ENCODE measurements at regions not wholly inside any gene's neighbourhood (a gene's known extent, or its start where the extent isn't known, plus 50 kb on each side); places are given as distances from the start of the nearest gene placed in this dataset.

DNA sequence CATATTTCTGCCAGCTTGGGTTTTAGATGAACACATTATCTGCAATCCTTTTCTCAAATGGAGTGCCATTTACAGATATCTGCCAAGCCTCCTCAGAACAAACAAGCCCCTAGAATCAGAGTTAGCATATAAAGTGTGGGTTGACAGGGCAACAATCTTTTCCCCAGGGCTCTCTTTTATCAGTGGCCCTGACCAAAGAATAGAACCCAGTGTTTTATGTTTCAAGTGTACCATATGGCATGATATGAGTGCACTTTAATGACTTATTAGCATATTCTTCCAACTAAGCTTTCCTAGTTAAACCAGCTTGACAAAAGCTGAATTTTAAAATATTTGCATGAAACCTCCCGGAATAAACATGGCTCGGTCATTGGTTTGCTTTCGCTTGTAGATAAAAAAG, 57.3 kb downstream of the EVX1 start:
- ChIA-PET POLR2A (no interaction called here), CTCF (no interaction called here)
- no peak for DNase-seq
- Mint-ChIP-seq H3K4me3 (no peak overlapping the region), H3K27me3 (peaks cover 5% of the 10 kb centered on the region), H3K4me1 (no peaks in the 10 kb centered on the region), H3K36me3 (ENCODE audit: low read depth) (no peaks in the 10 kb centered on the region), H3K27ac (no peak overlapping the region), H3K9me3 (no peaks in the 10 kb centered on the region)

DNA sequence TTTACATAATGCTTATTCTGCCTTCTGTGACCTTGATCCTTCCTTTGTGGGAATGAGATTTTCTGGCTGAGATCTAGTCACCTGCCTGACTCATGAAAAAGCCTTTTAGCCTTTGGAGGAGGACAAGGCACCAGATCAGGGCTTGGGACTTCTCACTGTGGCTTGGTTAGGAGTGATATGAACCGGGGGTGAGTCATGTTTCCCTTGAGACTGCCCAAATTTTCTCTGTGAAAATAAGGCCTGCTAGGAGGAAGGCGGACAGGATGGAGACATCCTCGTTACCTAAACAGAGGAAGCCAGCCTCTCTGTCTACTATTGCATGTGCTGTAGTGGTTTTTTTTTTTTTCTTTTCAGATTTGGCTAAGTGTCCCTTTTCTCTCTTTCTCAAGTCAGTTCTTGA, 57.8 kb downstream of the EVX1 start:
- no peak for DNase-seq
- H3K36me3 Mint-ChIP-seq (ENCODE audit: low read depth) = no peaks in the 10 kb centered on the region
- H3K9me3 Mint-ChIP-seq = no peaks in the 10 kb centered on the region
- H3K27me3 Mint-ChIP-seq = peaks cover 8% of the 10 kb centered on the region
- H3K4me3 Mint-ChIP-seq = no peak overlapping the region
- H3K27ac Mint-ChIP-seq = no peak overlapping the region
- CTCF ChIA-PET = no interaction called here
- H3K4me1 Mint-ChIP-seq = no peaks in the 10 kb centered on the region
- POLR2A ChIA-PET = no interaction called here

DNA sequence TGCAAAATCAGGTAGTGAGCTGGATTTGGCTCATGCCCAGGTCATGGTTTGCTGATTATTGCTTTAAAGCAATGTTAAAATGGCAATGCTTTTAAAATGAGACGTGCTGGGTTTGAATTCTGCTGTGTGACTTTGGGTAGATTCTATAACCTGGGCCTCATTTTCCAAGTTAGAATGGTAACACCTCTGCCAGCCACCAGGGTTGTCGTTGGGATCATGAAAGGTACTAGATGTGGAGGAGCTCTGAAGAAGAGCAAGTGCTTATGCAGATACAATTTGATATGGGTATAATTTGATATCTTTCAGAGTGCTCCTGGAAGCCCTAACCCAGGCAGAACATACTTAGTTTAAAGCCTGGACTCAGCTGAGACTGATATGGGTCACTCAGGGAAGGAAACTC, 60.0 kb downstream of the EVX1 start:
- no peaks in the 10 kb centered on the region for H3K36me3 Mint-ChIP-seq (ENCODE audit: low read depth)
- no peak for DNase-seq
- H3K9me3 Mint-ChIP-seq = no peaks in the 10 kb centered on the region
- CTCF ChIA-PET = interaction anchor here (0.6 kb wide), 1 partner anchor 925 kb away, joined by 3 read pairs; no protein-coding TSS in a partner anchor
- POLR2A ChIA-PET = no interaction called here
- no peak overlapping the region for H3K4me3 Mint-ChIP-seq
- H3K27ac Mint-ChIP-seq = no peak overlapping the region
- H3K4me1 Mint-ChIP-seq = no peaks in the 10 kb centered on the region
- H3K27me3 Mint-ChIP-seq = peaks cover 10% of the 10 kb centered on the region

DNA sequence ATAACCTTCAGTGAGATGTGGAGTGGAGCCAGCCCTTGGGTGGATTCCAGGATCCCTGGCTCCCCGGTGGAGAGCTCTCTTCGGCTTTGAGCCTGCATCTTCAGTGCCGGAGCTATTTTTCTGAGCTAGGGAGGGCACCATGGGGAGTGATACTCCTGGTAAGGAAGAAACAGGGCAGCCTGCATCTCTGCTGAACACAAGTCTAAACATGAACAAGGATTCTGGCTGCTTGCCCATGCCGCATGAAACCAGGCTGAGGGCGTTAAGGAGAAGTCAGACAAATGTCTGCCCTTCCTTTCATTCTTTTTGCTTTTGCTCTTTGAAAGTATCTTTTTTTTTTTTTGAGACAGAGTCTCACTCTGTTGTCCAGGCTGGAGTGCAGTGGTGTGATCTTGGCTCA, 60.4 kb downstream of the EVX1 start:
- DNase-seq = no peak
- H3K4me1 Mint-ChIP-seq = no peaks in the 10 kb centered on the region
- CTCF ChIA-PET = interaction anchor here (0.6 kb wide), 1 partner anchor 926 kb away, joined by 3 read pairs; no protein-coding TSS in a partner anchor
- peaks cover 10% of the 10 kb centered on the region for H3K27me3 Mint-ChIP-seq
- POLR2A ChIA-PET = no interaction called here
- no peak overlapping the region for H3K4me3 Mint-ChIP-seq
- H3K9me3 Mint-ChIP-seq = no peaks in the 10 kb centered on the region
- no peak overlapping the region for H3K27ac Mint-ChIP-seq
- H3K36me3 Mint-ChIP-seq (ENCODE audit: low read depth) = no peaks in the 10 kb centered on the region

DNA sequence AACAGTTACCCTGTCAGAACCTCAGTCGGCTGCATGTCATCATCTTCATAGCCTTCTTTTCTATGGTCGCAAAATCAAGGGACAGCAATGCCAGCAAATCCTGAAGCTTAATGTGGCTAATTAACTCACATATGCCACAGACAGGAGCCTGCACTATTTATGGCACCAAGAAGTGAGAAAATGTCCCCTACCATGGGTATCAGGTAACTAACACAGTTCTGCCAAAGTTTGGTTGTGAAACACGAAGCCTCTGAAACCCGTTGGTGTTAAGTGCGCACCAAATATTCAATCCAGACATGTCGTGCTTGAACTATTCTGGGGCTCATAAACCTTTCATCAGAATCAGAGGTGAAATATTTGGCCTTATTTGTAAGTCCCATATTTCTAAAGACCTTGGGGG, 63.3 kb downstream of the EVX1 start:
- Mint-ChIP-seq H3K9me3 (no peaks in the 10 kb centered on the region), H3K27me3 (peaks cover 7% of the 10 kb centered on the region), H3K4me1 (no peaks in the 10 kb centered on the region), H3K4me3 (no peak overlapping the region), H3K27ac (no peak overlapping the region), H3K36me3 (ENCODE audit: low read depth) (no peaks in the 10 kb centered on the region)
- DNase-seq = no peak
- POLR2A ChIA-PET = no interaction called here
- CTCF ChIA-PET = no interaction called here

DNA sequence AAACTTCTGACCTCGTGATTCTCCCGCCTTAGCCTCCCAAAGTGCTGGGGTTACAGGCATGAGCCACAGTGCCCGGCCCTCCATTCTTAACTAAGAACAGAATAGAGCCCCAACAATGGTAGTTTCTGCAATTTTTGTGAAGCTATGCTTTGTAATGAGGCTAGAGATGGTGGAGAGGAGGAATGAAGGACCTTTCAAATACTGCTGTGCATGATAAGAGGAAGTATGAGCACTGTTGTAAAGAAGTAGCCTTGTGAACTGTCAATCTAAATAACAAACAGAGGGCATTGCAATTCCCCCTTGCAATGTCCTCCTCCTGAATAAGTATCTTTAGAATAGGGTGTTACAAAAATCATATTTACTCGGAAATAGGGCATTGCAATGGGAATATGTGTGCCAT, 70.2 kb downstream of the EVX1 start:
- Mint-ChIP-seq H3K4me3 (no peak overlapping the region), H3K9me3 (no peaks in the 10 kb centered on the region), H3K27ac (no peak overlapping the region), H3K4me1 (no peaks in the 10 kb centered on the region), H3K27me3 (peaks cover 18% of the 10 kb centered on the region), H3K36me3 (ENCODE audit: low read depth) (no peaks in the 10 kb centered on the region)
- DNase-seq = no peak
- ChIA-PET POLR2A (no interaction called here), CTCF (no interaction called here)

DNA sequence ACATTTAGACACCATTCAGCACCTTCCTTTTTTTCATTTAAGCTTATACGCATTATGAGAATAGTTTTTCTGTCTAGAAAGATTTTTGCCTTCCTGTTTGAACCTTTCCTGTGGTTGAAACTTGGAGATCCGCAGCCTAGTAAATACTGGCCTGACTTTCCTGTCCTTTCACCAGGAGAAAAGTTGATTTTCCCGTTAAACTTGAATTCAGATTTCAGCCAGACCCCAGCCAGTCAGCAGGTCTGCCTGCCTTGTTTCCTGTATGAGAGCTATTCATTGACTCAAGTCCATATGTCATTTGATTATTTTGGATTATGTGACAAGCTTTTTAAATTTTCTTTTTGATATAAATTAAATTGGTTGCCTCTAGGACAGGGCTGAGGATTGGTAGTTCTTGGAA, 71.5 kb downstream of the EVX1 start:
- ChIA-PET CTCF (no interaction called here), POLR2A (no interaction called here)
- H3K27me3 Mint-ChIP-seq = peaks cover 21% of the 10 kb centered on the region
- H3K27ac Mint-ChIP-seq = no peak overlapping the region
- H3K9me3 Mint-ChIP-seq = peaks cover 3% of the 10 kb centered on the region
- no peak for DNase-seq
- no peak overlapping the region for H3K4me3 Mint-ChIP-seq
- no peaks in the 10 kb centered on the region for H3K4me1 Mint-ChIP-seq
- H3K36me3 Mint-ChIP-seq (ENCODE audit: low read depth) = no peaks in the 10 kb centered on the region

DNA sequence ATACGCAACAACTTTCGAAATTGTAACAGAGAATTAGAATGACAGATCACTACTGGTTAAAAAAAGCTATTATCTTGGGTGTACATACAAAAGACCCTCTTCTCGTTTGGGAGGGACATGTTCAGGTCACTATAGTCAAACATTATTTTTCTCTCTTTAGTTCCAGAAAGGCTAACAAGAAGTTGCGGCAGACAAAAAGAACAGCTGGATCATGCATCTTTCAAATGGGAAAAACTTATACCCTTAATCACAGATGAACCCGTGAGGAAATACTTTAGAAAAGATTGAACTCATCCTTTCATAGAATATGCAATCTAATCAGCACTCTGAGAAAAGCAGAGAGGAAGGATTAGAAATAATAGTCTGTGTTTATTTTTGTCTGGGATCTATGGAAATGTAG, 72.5 kb downstream of the EVX1 start:
- no peak for DNase-seq
- Mint-ChIP-seq H3K4me3 (no peak overlapping the region), H3K36me3 (ENCODE audit: low read depth) (no peaks in the 10 kb centered on the region), H3K27ac (no peak overlapping the region), H3K4me1 (no peaks in the 10 kb centered on the region), H3K9me3 (peaks cover 3% of the 10 kb centered on the region), H3K27me3 (peaks cover 26% of the 10 kb centered on the region)
- ChIA-PET CTCF (interaction anchor here (0.8 kb wide), 1 partner anchor 8 kb away, joined by 3 read pairs; no protein-coding TSS in a partner anchor), POLR2A (no interaction called here)

DNA sequence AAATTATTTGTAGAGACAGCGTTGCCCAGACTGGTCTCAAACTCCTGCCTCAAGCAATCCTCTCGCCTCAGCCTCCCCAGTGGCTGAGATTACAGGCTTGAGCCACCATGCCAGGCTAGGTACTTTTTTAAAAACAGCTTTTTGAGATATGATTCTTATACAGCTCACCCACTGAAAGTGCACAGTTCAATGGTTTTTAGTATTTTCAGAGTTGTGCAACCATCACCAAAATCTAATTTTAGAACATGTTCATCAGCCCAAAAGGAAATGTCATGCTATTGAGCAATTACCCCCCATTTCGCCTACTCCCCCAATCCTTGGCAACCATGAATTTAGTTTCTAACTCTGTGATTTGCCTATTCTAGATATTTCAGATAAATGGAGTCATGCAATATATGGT, 73.7 kb downstream of the EVX1 start:
- DNase-seq = no peak
- ChIA-PET CTCF (no interaction called here), POLR2A (no interaction called here)
- no peaks in the 10 kb centered on the region for H3K36me3 Mint-ChIP-seq (ENCODE audit: low read depth)
- H3K4me3 Mint-ChIP-seq = no peak overlapping the region
- H3K27ac Mint-ChIP-seq = no peak overlapping the region
- peaks cover 3% of the 10 kb centered on the region for H3K9me3 Mint-ChIP-seq
- no peaks in the 10 kb centered on the region for H3K4me1 Mint-ChIP-seq
- peaks cover 30% of the 10 kb centered on the region for H3K27me3 Mint-ChIP-seq

DNA sequence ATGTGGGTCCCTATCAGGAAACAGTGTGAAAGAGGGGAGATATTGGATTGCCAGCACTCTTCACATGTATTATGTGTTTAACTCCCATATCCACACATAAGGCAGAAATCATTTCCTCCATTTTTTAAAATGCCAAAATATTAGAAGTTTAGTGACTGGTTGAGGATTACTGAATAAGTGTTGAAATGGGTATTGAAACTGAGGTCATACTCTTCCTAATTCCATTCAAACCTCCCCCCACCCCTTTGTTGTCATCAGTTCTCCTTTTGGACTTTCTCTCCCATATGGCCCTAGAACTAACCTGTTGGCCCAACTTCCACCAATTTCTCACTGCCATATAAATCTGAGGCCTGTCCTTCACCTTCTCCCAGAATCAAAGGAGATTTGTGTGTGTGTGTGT, 81.6 kb downstream of the EVX1 start:
- Mint-ChIP-seq H3K27me3 (peaks cover 12% of the 10 kb centered on the region), H3K4me3 (no peak overlapping the region), H3K4me1 (no peaks in the 10 kb centered on the region), H3K9me3 (no peaks in the 10 kb centered on the region), H3K36me3 (ENCODE audit: low read depth) (no peaks in the 10 kb centered on the region), H3K27ac (no peak overlapping the region)
- ChIA-PET CTCF (interaction anchor here (1.6 kb wide), 1 partner anchor 10 kb away, joined by 3 read pairs; no protein-coding TSS in a partner anchor), POLR2A (no interaction called here)
- no peak for DNase-seq

DNA sequence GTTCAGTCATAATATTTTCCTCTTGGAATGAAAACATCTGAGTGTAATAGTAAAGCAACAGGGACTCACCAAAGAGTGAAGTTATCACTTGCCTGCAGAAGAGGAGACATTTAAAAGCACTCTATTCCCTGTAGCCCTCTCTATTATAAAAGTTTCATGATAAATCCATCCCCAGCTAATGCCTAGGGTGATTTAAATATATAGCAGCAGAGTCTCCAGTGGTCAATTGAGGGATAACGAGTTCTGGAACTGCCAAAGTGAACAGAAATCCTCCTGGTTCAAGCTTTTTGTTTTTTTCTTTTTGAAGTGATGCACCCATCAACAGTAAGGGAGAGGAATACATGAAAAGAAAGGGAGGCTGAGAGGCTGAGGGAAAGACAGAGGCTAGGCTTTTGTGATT, 87.3 kb downstream of the EVX1 start:
- peaks cover 4% of the 10 kb centered on the region for H3K27me3 Mint-ChIP-seq
- no peak overlapping the region for H3K4me3 Mint-ChIP-seq
- H3K9me3 Mint-ChIP-seq = peaks cover 3% of the 10 kb centered on the region
- ChIA-PET CTCF (interaction anchor here (0.6 kb wide), 1 partner anchor 126 kb away, joined by 3 read pairs; no protein-coding TSS in a partner anchor), POLR2A (no interaction called here)
- H3K4me1 Mint-ChIP-seq = no peaks in the 10 kb centered on the region
- H3K27ac Mint-ChIP-seq = no peak overlapping the region
- no peaks in the 10 kb centered on the region for H3K36me3 Mint-ChIP-seq (ENCODE audit: low read depth)
- no peak for DNase-seq

DNA sequence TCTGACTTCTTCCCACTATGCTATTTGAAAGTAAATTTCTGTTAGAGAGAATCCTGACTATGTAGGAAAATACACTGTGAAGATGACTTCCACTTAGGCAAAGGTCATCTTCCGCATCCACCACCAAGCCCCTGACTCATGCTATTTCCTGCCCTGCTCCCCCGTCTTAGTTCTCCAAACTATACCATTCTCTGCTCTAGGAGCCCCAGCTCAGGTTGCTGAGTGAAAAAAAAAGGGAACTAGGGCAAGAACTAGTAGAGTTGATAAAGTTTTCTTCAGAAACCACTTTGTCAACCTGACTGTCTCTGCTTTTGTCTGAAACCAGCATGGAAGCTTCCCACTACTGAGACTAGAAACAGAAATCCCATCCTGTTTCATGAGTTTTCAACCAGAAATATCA, 96.9 kb downstream of the EVX1 start:
- H3K4me1 Mint-ChIP-seq = no peaks in the 10 kb centered on the region
- no peak overlapping the region for H3K4me3 Mint-ChIP-seq
- H3K27me3 Mint-ChIP-seq = peaks cover 3% of the 10 kb centered on the region
- ChIA-PET POLR2A (no interaction called here), CTCF (interaction anchor here (1.3 kb wide), 1 partner anchor 16 kb away, joined by 3 read pairs; no protein-coding TSS in a partner anchor)
- H3K27ac Mint-ChIP-seq = no peak overlapping the region
- no peak for DNase-seq
- no peaks in the 10 kb centered on the region for H3K9me3 Mint-ChIP-seq
- no peaks in the 10 kb centered on the region for H3K36me3 Mint-ChIP-seq (ENCODE audit: low read depth)

DNA sequence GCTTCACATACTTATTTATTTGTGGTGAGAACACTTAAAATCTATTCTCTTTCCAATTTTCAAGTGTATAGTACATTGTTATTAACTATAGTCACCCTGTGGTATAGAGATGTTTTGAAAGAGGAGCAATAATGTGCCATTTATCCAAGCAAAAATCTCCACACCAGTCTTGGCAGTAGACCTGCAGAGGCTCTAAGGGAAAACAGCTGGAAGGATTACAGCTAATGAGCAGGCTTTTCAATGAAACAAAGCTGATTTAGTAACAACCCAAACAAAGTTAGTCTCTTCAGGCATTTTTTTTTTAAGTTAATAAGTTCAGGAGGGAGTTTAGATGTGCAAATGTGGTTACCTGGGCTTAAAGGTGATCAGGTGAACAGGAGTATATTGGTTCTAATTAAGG, 101.9 kb downstream of the EVX1 start:
- no peaks in the 10 kb centered on the region for H3K36me3 Mint-ChIP-seq (ENCODE audit: low read depth)
- POLR2A ChIA-PET = no interaction called here
- peaks cover 3% of the 10 kb centered on the region for H3K27me3 Mint-ChIP-seq
- no peak overlapping the region for H3K27ac Mint-ChIP-seq
- CTCF ChIA-PET = interaction anchor here (0.7 kb wide), 1 partner anchor 152 kb away, joined by 3 read pairs; no protein-coding TSS in a partner anchor
- DNase-seq = no peak
- no peak overlapping the region for H3K4me3 Mint-ChIP-seq
- H3K4me1 Mint-ChIP-seq = no peaks in the 10 kb centered on the region
- no peaks in the 10 kb centered on the region for H3K9me3 Mint-ChIP-seq

DNA sequence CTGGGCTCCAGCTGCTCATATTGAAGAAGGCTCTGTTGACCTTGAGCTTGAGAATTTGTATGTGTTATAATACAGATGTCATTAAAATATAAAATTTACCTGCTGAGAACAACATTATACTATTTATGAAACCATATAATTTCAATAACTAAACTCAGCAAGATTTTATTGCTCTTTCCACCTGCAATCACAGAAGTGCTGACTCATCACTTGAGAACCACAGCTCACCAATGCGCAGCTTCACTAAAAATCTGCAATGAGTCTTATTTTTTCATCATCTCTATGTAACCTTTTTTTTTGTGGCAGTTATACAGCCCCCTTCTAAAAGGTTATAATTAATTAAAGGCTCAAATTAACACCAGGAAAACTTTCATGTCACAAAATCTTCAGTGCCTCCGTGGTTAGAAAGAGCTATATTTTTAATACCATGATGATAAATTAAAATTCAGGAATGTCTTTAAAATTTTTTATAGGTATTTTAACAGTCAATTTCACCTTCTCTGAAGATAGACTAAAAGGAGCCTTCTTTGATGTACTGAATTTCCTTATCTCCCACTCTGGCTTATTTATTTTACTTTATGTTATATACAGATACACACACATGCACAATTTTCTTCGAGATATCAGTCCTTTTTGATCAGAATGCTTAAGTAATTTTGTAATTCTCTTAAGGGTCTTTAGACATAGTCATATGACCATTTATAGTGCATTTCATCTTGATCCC, 102.7 kb downstream of the EVX1 start:
- CTCF ChIA-PET = no interaction called here

More for the DNA sequence above, 102.7 kb downstream of the EVX1 start:
- H3K36me3 Mint-ChIP-seq (ENCODE audit: low read depth) = no peaks in the 10 kb centered on the region
- no peak overlapping the region for H3K27ac Mint-ChIP-seq
- no peaks in the 10 kb centered on the region for H3K4me1 Mint-ChIP-seq
- POLR2A ChIA-PET = no interaction called here
- H3K27me3 Mint-ChIP-seq = peaks cover 8% of the 10 kb centered on the region
- H3K4me3 Mint-ChIP-seq = no peak overlapping the region
- no peak for DNase-seq
- no peaks in the 10 kb centered on the region for H3K9me3 Mint-ChIP-seq

All from activated CD4-positive, alpha-beta T cell treated with anti-CD3 and anti-CD28 coated beads, Interleukin-2, amount 10 ng/mL, durations not matched to agents 7 days and 5 days (primary cell).